NCI-H2107 (cell line): ENCODE measurements at regions not wholly inside any gene's neighbourhood (a gene's known extent, or its start where the extent isn't known, plus 50 kb on each side); places are given as distances from the start of the nearest gene placed in this dataset.

Experiments used
- DNase-seq: peaks from one replicate; lab custom pipeline; 2025; lab: John Stamatoyannopoulos, UW

DNA sequence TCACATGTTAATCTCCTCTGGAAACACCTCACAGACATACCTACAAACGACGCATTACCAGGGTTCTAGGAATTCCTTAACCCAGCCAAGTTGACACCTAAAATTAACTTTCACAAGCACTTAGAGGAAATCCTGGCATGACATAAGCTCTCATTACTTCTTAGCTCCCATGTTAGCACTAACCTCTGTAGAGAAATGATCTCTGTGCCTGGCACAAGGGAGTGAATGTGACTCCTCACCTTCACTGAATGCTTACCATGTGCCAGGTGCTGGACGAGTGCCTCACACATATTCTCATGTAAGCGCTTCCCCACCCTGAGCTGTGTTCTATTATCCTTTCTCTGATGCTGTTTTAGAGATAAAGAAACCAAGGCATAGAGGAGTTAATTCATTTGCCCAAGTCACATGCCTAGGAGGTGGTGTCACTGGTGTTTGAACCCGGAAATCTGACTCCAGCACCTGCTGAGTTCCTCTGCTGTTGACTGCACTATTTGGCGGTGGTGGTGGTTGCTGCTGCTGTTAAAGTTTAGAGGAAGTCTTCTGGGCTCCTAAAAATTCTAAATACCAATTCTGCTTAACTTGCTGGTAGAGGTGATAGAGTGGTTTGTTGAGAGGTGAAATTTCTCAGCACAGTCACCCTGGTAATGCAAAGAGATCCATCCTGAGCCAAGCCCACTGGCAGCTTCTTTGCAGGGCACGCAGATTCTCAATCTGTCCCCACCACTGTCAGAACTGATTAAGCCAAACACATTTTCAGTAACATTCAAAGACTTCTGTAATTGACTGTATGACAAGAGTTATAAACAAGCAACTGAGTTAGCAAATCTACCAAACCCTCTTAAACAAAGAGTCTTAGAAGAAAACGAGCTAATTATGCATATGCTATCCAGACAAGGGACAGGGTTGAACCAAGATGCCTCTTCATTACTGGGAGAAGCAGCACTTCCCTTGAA, 200.3 kb downstream of the CMPK2 start:
- DNase-seq: no peak

DNA sequence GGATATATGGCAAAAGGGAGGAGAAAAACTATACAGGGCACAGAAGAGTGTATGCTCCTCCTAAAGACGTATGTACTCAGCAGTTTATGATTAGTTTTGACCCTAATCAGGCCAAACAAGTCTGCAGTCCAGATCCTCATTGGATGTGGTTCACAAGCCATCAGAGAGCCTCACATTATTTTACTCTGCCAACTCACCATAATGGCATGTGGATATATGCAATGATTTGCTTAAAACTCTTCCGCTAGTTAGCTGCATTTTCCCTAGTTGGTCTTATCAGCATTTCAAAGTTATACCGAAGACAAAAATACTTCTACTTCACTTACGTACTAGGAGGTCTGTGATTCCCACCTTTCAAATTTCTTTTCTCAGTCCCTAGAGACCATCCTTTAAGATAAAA, 198.4 kb downstream of the CMPK2 start:
- no peak for DNase-seq

DNA sequence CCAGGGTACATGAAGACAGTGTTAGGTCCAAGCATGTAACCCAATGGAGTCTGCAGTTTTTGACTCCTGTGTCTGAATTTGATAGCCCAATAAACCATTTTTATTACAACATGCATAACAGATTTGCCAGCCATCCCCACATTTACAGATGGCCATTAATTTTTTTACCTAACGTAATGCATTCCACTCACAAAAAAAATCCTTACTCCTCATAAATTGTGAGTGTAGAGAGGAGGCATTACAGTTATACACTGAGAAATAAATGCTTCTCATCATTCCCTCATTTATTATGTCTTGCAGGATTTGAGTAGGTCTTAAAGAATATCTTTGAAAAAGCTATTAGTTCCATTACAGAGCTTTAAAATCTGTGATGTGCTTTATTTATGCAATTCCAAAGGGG, 193.8 kb downstream of the CMPK2 start:
- DNase-seq: no peak

DNA sequence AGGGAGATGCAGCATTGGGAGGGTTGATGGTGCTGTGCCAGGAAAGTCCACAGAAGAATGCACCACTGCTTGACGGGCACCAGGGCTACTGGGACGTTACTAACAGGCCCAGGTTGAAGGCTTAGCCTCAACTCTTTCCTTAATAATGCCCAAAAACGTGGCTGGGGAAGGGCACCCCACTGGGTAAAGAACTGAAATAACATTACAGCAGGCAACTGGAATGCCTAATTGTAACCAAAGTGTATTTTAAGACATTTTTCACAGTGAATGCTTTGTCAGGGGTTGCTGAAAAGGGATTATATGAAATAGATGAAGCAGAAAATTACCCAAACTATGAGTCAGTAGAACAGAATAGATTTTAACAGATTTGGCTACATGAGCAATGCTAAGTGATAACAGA, 191.3 kb downstream of the CMPK2 start:
- DNase-seq: no peak

DNA sequence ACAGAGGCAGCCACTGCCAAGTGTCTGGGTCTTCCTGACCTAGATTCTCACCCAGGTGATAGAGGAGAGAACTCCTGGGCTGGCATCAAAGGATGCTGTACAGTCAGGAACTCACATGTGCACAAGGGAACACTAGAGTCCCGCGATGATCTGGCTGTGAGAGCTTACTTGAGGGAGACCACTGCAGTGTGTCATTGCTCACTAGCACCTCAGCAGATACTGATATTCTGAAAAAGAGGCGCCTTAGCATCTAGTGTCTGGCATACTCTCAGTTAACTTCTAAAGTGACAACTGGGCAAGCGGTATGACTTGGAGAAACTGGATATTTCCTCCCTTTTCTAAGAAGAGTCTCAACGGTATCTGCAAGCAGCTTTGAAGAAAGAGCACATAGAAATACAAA, 189.9 kb downstream of the CMPK2 start:
- DNase-seq: no peak

DNA sequence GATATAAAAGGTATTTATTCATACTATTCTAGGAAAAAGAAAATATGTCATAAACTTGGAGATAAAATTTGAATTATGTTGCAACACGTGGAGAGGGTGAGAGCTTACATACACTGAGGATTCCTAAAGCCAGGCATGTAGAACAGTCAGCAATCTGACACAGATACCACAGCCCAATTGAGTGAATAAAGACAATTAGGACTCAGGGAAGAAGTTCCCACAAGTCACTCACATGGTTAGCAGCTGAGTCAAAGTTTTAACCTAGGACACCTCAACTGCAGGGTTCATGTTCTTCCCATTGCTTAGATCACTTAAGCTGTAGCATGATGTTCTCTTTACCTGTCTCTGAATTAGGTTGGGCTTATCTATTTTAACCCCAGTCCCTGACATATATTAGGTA, 189.5 kb downstream of the CMPK2 start:
- DNase-seq: no peak

DNA sequence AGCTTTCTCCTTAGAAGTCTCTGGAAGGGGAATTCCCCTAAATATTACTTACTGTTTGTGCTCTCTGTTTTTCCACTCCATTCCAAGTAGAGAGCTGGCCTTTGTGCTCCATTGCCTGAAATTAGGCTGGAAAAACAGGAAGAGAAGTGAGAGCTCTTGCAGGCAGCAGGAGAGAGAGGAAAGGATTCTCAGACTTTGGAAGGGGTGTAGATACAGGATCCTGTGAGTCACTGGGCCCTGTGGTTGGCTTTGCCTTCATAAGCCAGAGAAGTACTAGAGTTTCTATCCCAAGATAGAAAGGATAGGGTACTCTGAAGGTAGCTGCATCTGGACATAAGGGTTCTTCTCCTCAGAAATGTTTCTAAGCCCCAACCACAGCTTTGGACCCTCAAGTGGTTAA, 188.9 kb downstream of the CMPK2 start:
- DNase-seq: no peak

DNA sequence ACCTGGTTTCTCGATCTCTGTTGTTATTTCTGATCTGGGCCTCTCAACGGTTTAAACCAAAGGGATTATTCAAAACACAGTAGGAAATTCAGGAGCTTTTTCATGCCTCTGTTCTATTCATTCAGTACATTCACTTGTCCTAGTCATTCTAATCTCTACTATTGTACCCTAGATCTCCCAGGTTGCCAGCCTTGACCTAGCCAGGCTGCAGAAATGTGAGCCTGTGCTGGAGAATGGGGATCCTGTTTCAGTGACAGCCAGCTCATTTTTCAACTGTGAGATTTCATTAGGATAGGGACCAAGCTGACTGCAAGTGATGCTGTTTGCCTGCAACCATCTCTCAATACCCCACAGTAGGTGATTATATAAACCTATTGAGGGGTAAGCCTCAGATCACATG, 186.2 kb downstream of the CMPK2 start:
- no peak for DNase-seq

DNA sequence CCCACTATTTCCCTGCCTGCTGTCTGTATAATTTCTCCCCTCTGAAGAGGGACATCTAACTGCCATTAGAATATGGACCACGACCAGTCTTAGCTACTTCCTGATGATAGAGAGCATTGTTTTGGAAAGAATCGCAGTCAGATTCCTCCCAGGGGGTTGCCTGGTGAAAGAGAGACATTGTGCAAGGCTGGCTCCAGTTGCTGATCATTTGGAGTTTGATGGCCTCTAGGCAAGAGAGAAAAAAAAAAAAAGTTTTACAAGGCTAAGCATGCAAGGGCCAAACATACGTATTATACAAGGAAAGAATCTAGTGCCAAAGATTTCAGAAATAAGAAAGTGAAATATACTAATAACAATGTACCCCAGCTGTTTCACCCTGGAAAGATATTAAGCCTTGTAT, 182.2 kb downstream of the CMPK2 start:
- no peak for DNase-seq

DNA sequence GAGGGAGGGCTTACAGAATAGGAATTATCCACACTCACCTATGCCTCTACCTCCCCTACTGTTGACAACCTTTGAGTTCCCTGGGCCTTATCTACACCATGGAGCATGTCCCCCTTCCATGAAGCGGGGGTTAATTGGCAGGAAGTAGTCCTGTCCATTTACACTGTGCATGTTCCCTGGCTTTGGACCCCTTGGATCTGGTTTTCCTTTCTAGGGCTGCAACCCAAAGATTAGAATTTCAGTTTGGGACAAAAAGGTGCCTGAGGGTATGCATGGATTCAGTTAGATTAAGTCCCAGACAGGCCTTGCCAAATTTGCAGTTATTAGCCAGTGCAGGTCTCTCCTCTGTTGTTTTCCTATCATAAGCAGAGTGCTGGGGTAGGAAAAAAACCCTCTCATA, 180.3 kb downstream of the CMPK2 start:
- DNase-seq: no peak

DNA sequence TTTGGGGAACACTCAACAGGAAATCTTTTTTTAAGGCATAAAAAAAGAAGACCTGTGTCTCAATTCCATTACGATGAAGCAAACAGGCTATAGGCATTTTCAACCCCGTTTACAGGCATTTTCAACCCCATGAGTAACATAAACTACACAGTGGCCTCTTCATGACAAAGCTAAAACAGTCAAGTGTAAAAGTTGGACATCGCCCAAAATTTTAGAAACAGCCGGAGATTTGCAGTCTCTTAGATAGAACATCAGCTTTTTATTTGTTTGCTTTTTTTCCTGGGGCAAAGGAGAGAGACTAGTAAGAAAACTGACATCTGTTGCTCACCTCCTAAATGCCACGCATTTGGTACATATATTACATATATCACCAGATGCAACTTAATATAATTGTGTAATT, 173.7 kb downstream of the CMPK2 start:
- no peak for DNase-seq

DNA sequence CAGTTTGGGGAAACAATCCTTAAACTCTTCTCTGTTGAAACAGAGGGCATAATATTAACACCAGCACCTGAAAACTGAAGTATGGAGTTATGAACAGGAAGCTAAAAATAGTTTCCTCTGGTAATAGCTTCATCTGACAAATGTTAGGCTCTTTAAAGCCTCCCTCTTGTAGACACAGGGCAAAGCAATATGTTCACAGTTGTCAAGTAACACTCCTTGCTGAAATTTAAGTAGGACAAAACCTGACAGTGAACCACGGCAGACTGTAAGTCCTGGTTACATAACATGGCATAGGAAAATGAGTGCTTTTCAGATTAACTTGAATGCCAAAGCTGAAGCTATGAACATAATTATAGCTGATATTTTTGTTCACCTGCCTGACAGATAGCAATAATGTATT, 172.9 kb downstream of the CMPK2 start:
- DNase-seq: no peak

DNA sequence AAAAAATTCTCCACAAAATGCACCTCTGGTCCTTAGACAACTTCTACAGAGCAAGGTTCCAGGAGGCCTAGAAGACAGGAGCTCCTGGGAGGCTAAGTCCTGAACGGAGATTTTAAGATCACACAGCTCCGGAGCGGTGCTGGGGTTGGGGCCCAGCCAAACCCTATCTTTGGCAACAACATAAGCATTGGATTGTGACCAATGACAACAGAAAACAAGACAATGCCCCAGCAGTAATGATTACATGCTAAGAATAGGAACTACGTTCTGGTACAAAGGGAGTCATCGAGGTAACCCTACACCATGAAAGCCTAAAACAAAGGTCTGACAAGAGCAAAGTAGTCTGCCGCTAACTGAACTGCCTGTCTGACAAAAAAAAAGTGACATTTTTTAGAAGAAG, 171.2 kb downstream of the CMPK2 start:
- DNase-seq: no peak

DNA sequence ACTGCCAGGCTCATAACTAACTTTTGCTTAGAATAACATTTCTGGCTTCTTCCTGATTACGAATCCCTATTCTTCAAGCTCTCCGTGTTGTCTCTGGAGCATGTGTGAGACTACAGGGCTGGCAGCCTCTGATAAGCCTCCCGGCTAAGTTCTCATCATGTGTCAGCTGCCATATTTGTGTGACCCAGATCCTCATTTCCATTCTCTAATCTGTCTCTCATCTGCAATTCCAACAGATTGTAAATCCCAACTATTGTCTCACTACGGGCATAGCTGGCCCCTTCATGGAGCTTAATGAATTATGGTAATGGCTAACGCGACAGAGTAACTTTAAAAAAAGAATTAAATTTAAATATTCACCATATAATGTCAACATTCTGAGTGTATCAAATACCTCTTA, 165.4 kb downstream of the CMPK2 start:
- no peak for DNase-seq

DNA sequence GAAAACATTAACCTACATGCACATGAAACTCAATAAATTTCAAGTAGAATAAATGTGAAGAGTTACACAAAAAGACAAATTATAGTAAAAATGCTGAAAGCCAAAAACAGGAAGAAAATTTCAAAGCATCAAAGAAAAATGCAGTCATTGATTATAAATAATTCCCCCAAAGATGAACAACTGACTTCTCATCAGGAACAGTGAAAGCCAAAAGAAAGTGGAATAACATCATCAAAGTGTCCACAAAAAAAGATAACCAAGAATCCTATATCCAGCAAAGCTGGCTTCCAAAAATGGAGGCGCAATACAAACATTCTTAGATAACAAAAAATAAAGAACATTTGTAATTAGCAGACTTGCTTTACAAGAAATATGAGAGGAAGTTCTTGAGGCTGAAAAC, 161.6 kb downstream of the CMPK2 start:
- DNase-seq: no peak

DNA sequence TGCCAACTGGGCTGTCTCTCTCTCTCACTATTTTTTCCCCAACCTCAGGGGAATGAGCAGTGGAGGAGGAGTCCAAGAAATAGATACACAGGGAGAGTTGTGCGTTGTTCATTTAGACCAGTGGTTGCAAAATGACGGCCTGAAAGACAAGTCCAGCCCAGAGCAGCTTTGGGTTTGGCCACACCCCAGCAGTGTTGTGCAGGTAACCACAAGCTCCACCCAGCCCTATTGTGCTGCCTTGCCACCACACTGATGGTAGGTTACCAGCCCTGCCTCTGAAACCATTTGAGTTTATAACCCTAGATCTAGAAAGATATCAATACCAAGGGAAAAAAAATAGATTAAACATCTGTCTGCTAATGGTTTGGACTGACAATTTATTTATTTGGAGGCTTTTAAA, 144.3 kb downstream of the CMPK2 start:
- no peak for DNase-seq

DNA sequence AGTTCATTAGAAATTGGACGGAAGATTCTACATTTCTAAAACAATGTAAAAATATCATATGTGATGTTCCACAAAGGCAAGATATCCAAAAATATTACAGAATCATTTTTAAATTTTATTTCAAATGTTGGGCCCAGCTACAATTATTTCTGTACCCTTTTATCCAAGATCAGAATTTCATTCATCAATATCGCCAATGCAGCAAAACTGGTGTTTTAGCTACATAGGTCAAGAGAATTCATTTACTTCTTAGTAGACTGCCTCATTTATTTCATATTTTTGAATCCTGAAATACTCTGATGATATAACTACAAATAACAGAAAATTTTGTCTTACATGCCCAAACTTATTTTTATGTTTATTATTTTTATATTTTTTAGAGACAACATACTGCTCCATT, 143.1 kb downstream of the CMPK2 start:
- no peak for DNase-seq

DNA sequence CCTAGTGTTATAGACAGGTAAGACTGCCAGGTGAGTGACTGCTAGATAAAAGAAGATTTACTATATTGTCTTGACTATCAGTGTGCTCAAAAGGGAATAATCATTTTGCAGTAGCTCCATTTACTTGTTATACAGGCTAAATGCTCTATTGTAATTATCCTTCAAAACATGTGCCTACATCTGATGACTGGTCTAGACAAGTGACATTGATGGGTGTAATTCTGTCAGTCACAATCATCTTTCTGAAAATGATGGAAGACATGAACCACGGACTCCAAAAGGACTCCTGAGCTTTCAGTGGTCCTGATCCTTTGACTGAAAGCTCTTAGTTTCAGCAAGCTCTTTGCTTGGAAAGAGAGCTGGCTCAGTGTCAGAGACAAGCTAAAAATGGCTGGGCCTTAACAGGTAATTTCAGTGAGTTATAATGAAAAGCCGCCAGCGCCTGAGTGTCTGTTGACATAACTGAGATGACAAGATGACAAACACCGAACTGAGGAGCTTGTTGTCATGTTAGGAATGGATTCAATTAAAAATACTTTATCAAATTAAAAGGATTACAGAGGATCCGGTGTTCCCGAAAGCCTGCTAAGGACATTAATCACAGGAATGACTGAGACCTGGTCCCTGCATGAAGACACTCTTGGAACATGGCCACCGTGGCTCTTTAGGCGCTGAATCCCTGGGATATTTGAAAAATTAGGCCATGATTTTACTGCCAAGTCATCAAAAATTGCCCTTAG, 141.7 kb downstream of the CMPK2 start:
- no peak for DNase-seq

DNA sequence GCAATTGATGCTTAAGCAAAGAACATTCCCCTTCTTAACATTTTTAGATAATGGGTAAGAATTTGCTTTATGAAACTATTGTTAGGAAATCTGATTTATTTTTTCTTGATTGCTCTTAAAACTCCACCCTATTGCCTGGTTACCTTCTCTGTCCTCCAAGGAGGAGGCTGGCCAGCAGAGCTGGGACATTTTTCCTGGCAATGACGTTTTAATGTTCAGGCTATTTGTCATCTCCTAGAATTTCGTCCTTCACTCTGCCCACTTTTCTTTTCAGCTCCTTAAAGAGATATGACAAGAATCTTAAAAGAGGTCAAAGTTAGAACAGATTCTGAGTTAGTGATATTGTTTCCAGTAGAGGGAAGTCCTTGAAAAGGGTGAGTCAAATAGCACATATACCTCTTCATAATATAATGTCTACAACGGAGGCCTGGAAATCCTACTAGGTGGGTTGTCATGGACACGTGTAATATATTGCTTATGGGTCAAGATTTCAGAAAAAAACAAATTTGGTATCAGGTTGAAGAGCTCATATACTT, 141.0 kb downstream of the CMPK2 start:
- no peak for DNase-seq

DNA sequence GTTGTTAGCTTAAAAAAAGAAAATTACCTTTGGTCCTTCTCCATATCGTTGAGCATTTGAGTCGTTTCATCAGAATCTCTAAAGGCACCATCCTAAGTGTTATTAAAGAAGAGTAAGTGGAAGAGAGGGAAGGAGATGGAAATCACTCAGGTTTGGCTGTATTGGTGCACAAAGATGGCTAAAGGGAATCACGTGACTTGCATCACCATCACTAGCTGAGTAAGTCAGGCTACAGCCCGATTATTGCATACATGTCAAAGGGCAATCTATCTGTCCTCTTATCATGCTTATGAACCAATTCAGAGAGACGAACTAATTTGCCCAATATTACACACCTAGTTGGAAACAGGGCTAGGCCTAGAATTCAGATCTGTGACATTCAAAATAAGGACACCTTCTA, 137.6 kb downstream of the CMPK2 start:
- DNase-seq: no peak

DNA sequence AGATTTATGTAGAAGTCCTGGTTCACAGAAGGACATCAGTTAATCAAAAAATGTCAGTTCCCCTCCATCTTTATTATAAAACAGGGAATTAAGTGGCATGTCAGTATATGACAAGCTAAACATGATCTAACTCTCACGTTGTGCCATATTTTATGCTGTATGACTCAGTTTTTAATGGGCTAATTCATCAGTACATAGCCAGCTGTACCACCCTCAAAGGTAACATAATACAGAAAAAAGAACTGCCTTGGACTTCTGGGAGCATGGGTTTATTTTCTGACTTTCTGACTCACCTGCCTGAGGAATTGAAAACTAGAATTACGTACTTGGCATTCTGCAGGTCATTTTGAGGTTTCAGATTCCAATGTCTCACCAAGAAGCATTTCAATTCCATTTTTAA, 135.7 kb downstream of the CMPK2 start:
- DNase-seq: no peak

DNA sequence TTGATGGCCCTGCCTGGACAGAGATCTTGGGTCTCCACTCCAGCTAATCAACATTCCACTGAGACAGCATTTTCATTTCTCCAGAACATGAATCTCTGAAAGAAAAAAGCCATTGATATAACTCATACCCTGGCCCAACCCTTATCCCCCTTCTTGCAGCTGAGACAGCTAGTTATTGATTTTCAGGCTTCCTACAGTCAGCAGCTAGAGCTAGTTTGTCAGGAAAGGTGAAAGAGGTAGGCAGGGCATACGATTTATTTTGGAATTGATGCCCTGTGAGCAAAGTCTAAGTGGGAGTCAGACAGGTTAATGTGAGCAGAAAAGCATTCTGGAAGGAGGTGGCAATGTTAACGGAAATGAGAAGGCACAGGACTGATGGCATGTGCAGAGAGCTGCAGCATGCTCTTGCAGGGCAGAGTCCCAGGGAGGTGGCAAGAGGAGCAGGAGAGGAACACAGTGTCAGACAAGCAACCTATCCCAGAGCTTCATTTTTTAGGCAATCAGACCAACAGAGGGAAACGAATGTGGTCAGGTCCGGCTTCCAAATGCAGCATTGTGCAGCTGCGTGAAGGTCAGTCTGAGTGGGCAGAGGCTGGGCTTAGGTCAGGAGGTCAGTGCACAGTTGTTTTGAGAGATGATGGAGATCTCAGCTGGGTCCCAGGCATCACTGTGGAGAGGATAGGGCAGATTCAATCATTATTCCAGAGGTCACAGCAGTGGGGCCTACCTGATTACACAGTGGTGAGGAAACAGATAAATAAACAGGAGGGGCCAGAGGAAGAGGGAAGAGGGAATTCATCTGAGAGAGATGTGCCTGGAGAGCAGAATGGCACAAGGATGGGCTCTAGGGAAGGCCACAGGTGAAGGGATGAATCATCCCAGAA, 134.8 kb downstream of the CMPK2 start:
- no peak for DNase-seq
